ENCODE measurements at regions not wholly inside any gene's neighbourhood (a gene's known extent, or its start where the extent isn't known, plus 50 kb on each side); places are given as distances from the start of the nearest gene placed in this dataset.

DNA sequence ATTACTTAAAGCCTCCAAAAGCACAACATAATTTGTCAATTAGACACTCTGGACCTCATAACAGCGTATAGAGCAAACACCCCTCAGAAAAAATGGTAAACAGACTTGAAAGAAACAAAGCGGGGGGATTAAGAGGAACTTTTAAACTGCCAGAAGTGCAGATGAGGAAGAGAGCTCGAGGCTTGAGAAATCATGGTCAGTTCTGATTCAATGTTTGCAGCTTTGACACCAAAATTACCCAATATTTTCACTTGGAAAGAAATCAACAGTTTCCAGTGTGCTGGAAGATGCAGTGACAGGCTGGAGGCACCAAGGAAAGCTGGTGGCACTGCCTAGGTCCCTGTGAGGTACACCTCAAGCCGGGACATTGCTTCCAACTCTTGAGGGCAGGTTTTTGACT is 180.9 kb upstream of the TOX3 start:
- TF ChIP-seq, protein P1, sequence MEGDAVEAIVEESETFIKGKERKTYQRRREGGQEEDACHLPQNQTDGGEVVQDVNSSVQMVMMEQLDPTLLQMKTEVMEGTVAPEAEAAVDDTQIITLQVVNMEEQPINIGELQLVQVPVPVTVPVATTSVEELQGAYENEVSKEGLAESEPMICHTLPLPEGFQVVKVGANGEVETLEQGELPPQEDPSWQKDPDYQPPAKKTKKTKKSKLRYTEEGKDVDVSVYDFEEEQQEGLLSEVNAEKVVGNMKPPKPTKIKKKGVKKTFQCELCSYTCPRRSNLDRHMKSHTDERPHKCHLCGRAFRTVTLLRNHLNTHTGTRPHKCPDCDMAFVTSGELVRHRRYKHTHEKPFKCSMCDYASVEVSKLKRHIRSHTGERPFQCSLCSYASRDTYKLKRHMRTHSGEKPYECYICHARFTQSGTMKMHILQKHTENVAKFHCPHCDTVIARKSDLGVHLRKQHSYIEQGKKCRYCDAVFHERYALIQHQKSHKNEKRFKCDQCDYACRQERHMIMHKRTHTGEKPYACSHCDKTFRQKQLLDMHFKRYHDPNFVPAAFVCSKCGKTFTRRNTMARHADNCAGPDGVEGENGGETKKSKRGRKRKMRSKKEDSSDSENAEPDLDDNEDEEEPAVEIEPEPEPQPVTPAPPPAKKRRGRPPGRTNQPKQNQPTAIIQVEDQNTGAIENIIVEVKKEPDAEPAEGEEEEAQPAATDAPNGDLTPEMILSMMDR (IDR thresholded peaks at IDR 0.05; ENCODE audit: control extremely low read depth, extremely low read depth, low read depth, missing control alignments): no peak
- no peak for DNase-seq (ENCODE audit: extremely low spot score)
- ChIA-PET POLR2A (no interaction called here), CTCF (no interaction called here)

DNA sequence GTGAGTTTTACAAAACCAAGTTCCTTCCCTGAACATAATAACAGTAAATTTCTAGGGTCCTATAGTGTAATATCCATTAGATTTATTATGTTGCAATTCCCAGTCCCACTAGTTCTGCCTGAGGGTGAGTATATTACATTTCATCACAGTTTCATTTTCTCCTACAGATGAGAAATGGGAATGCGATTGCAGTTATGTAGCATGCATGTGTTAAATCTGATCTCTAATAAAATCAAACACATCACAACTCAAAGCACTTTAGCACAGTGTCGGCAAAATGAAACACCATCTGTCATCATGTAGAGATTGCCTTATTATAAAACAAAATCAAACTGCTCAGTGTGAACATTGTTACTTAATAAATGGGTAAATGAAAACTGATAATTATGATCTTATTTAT is 180.5 kb upstream of the TOX3 start:
- ChIA-PET CTCF (no interaction called here), POLR2A (no interaction called here)
- DNase-seq (ENCODE audit: extremely low spot score): no peak
- TF ChIP-seq, protein P1 (IDR thresholded peaks at IDR 0.05; ENCODE audit: control extremely low read depth, extremely low read depth, low read depth, missing control alignments): no peak

DNA sequence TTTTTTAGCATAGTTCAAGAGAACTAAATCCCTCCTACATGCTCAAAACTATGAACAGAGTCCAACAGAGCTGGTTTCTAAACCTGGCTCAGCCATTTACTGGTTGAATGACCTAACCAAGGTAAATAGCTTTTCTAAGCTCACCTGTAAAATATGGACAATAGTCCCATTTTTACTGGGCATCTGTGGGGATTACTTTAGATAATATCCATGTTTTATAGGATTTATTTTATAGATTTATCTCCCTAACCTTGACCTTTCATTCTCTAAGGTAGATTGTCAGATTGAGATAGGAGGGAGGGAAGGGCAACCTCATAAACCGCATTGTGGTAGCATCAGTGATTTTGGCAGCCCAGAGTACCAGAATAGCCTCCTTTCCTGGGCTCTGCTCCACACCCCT is 178.5 kb upstream of the TOX3 start:
- DNase-seq (ENCODE audit: extremely low spot score): no peak
- ChIA-PET CTCF (no interaction called here), POLR2A (no interaction called here)
- TF ChIP-seq, protein P1 (IDR thresholded peaks at IDR 0.05; ENCODE audit: control extremely low read depth, extremely low read depth, low read depth, missing control alignments): no peak

DNA sequence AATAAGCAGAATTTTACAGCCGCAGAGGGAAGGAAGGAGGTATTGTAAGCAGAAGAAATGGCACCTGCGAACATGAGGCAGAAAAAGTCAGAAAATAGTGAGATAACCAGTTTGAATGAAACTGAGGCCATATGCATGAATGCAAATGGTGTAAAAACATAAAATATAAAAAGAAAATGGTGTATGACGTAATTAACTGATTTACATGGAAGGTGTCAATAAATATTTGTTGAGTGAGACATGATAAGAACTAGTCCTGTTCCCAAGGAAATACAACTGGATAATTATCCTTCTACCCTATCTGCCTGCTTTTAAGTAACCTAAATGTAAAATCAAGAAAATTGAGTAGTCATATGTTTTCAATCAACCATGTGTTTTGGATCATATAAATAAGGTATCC is 178.1 kb upstream of the TOX3 start:
- CTCF ChIA-PET: interaction anchor here (1.3 kb wide), 1 partner anchor 12 kb away, joined by 4 read pairs; no protein-coding TSS in a partner anchor
- TF ChIP-seq, protein P1 (IDR thresholded peaks at IDR 0.05; ENCODE audit: control extremely low read depth, extremely low read depth, low read depth, missing control alignments): no peak
- POLR2A ChIA-PET: no interaction called here
- no peak for DNase-seq (ENCODE audit: extremely low spot score)

DNA sequence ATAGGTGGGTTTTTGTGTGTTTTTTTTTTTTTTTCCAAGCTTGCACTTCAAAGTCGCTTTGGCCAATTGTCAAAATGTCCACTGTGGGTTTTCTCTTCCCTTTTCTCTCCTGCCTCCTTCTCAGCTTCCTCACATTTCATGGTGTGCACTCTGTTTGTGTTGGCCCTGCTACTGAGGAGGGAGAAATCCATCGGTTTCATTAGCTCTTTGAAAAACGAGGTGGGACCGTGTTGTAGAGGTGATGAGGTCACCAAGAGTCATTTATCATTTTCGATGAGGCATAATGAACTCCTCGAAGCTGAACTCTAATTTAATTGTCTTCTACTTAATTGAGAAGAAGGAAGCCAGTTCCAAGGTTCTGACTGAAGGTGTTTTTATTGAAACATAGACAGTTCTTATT is 174.4 kb upstream of the TOX3 start:
- DNase-seq (ENCODE audit: extremely low spot score): no peak
- ChIA-PET POLR2A (interaction anchor here (0.6 kb wide), 1 partner anchor 8 kb away, joined by 3 read pairs; no protein-coding TSS in a partner anchor), CTCF (no interaction called here)
- TF ChIP-seq, protein P1 (IDR thresholded peaks at IDR 0.05; ENCODE audit: control extremely low read depth, extremely low read depth, low read depth, missing control alignments): no peak

DNA sequence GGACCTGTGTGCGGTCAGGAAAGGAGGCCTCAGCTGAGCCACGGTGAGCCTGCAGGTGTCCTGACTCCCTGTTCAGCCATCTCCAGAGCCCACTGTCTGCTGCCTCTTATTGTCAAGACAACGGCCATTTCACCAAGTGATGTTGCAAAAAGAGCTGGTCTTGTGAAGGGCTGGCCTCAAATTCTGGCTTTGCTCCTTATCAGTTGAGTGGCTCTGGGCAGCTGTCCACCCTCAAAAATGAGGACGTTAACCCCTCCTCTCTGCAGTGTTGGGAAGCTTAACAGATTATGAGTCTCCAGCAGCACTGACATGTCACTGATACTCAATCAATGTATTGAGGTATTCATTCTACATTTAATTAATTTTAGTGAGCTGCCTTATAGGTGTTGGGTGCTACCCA is 171.1 kb upstream of the TOX3 start:
- TF ChIP-seq, protein P1 (IDR thresholded peaks at IDR 0.05; ENCODE audit: control extremely low read depth, extremely low read depth, low read depth, missing control alignments): no peak
- POLR2A ChIA-PET: no interaction called here
- CTCF ChIA-PET: interaction anchor here (1.5 to 2.0 kb wide), 2 partner anchors 25 to 776 kb away, joined by 4 to 6 read pairs; no protein-coding TSS in a partner anchor
- DNase-seq (ENCODE audit: extremely low spot score): no peak

DNA sequence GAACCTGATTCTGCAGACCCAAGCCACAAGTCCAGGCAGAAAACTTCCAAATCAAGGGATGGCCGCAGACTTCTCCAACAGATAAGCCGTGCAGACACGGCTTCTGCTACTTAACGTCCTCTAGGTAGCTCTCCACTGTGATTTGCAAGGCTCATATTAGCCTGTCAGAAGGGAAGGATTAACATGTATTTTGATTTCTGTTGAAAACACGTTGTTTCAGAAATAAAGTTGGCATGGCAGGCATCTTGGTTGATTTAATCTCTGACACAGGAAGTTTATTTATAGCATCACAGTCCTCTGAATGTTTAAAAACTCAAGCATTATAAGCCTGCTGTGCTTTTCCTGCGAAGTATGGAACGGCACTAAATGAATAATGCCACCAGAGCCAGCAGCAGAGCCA is 166.8 kb upstream of the TOX3 start:
- ChIA-PET POLR2A (no interaction called here), CTCF (interaction anchor here (1.6 kb wide), 1 partner anchor 11 kb away, joined by 4 read pairs; no protein-coding TSS in a partner anchor)

More for the DNA sequence above, 166.8 kb upstream of the TOX3 start:
- no peak for DNase-seq (ENCODE audit: extremely low spot score)
- TF ChIP-seq, protein P1 (IDR thresholded peaks at IDR 0.05; ENCODE audit: control extremely low read depth, extremely low read depth, low read depth, missing control alignments): no peak

All from GM10248 (cell line).